ENCODE measurements at regions not wholly inside any gene's neighbourhood (a gene's known extent, or its start where the extent isn't known, plus 50 kb on each side); places are given as distances from the start of the nearest gene placed in this dataset.

DNA sequence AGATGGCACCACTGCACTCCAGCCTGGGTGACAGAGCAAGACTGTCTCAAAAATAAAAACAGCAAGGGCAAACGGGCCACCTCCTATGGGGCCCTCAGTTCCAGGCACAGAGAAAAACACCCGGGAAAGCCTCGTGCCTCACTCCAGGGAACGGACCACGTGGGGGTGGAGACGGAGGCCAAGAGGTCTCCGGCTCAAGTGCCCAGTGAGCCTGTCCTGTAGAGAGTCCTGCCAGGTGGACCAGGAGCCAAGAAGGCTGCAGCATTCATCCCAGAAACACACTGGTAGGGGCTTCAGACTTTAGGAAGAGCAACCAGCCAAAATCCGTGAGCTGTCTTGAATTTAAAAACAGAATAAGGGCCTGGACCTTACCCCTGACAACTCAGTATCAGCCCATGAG, 63.8 kb downstream of the C5orf15 start:
- TF ChIP-seq, protein P1, sequence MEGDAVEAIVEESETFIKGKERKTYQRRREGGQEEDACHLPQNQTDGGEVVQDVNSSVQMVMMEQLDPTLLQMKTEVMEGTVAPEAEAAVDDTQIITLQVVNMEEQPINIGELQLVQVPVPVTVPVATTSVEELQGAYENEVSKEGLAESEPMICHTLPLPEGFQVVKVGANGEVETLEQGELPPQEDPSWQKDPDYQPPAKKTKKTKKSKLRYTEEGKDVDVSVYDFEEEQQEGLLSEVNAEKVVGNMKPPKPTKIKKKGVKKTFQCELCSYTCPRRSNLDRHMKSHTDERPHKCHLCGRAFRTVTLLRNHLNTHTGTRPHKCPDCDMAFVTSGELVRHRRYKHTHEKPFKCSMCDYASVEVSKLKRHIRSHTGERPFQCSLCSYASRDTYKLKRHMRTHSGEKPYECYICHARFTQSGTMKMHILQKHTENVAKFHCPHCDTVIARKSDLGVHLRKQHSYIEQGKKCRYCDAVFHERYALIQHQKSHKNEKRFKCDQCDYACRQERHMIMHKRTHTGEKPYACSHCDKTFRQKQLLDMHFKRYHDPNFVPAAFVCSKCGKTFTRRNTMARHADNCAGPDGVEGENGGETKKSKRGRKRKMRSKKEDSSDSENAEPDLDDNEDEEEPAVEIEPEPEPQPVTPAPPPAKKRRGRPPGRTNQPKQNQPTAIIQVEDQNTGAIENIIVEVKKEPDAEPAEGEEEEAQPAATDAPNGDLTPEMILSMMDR (IDR thresholded peaks at IDR 0.05; ENCODE audit: poor library complexity, severe bottlenecking), result no peak
- TF ChIP-seq EZH2 (IDR thresholded peaks at IDR 0.05; ENCODE audit: borderline replicate concordance, insufficient read depth, low read length, poor library complexity, severe bottlenecking) (no peak), POLR2AphosphoS5 (IDR thresholded peaks at IDR 0.05) (no peak), EP300 (conservative IDR thresholded peaks at IDR 0.05; ENCODE audit: poor library complexity, severe bottlenecking) (no peak)

Data from neural cell (in vitro differentiated cells).